DND-41 (cell line): ENCODE measurements at regions not wholly inside any gene's neighbourhood (a gene's known extent, or its start where the extent isn't known, plus 50 kb on each side); places are given as distances from the start of the nearest gene placed in this dataset.

Experiments used
- CTCF ChIP-seq: IDR thresholded peaks from 2 replicates; pipeline ENCODE4 v1.5.1; 2012; ENCODE audit warnings: borderline replicate concordance, low read length, moderate library complexity, mild to moderate bottlenecking; ENCODE audit not compliant: poor library complexity, severe bottlenecking; ENCODE audit errors: extremely low read depth
- EZH2 ChIP-seq: IDR thresholded peaks from 3 replicates; pipeline ENCODE4 v1.6.1; 2012; ENCODE audit warnings: borderline replicate concordance, low read depth, mild to moderate bottlenecking, moderate library complexity, low read length, inconsistent platforms; ENCODE audit not compliant: severe bottlenecking

GRCh38 chr11:127395034-127395433, 394.5 kb upstream of the KIRREL3 start:
- TF ChIP-seq CTCF, result no peak
- no peak for TF ChIP-seq EZH2
